ENCODE measurements at regions not wholly inside any gene's neighbourhood (a gene's known extent, or its start where the extent isn't known, plus 50 kb on each side); places are given as distances from the start of the nearest gene placed in this dataset.

- no peak for FAIRE-seq
Observed at GRCh38 chr1:213820362-213821149, 167.2 kb upstream of the PROX1 start.

- no peak for FAIRE-seq
Observed at GRCh38 chr1:213821175-213821942, 166.4 kb upstream of the PROX1 start.

GRCh38 chr1:213821943-213822334, 165.8 kb upstream of the PROX1 start:
- FAIRE-seq: no peak

- no peak for FAIRE-seq
Observed at GRCh38 chr1:213826891-213827290, 160.9 kb upstream of the PROX1 start.

GRCh38 chr1:213828867-213829266, 158.9 kb upstream of the PROX1 start:
- no peak for FAIRE-seq

- FAIRE-seq: no peak
Observed at GRCh38 chr1:213829780-213830179, 158.0 kb upstream of the PROX1 start.

- FAIRE-seq: no peak
Observed at GRCh38 chr1:213830371-213830770, 157.4 kb upstream of the PROX1 start.

- no peak for FAIRE-seq
Observed at GRCh38 chr1:213840575-213840974, 147.2 kb upstream of the PROX1 start.

- FAIRE-seq: no peak
Observed at GRCh38 chr1:213844632-213845031, 143.1 kb upstream of the PROX1 start.

- FAIRE-seq: no peak
Observed at GRCh38 chr1:213852107-213852506, 135.7 kb upstream of the PROX1 start.

- FAIRE-seq: no peak
Observed at GRCh38 chr1:213858581-213858980, 129.2 kb upstream of the PROX1 start.

GRCh38 chr1:213861841-213862240, 125.9 kb upstream of the PROX1 start:
- FAIRE-seq: no peak

GRCh38 chr1:213864091-213864490, 123.7 kb upstream of the PROX1 start:
- no peak for FAIRE-seq

GRCh38 chr1:213868482-213868881, 119.3 kb upstream of the PROX1 start:
- no peak for FAIRE-seq

- no peak for FAIRE-seq
Observed at GRCh38 chr1:213871179-213871578, 116.6 kb upstream of the PROX1 start.

- FAIRE-seq: no peak
Observed at GRCh38 chr1:213874789-213875188, 113.0 kb upstream of the PROX1 start.

GRCh38 chr1:213876531-213876930, 111.2 kb upstream of the PROX1 start:
- FAIRE-seq: no peak

- no peak for FAIRE-seq
Observed at GRCh38 chr1:213883618-213884017, 104.2 kb upstream of the PROX1 start.

GRCh38 chr1:213884402-213884801, 103.4 kb upstream of the PROX1 start:
- FAIRE-seq: no peak

GRCh38 chr1:213884942-213885341, 102.8 kb upstream of the PROX1 start:
- FAIRE-seq: no peak

- FAIRE-seq: no peak
Observed at GRCh38 chr1:213887842-213888241, 99.9 kb upstream of the PROX1 start.

GRCh38 chr1:213891989-213892902, 95.5 kb upstream of the PROX1 start:
- FAIRE-seq: no peak

GRCh38 chr1:213898684-213899083, 89.1 kb upstream of the PROX1 start:
- FAIRE-seq: no peak

All from TTC549 (cell line).